ENCODE measurements at regions not wholly inside any gene's neighbourhood (a gene's known extent, or its start where the extent isn't known, plus 50 kb on each side); places are given as distances from the start of the nearest gene placed in this dataset.
A peak's percentile ranks its signal among the peaks of the same experiment; 100 is the strongest.

DNA sequence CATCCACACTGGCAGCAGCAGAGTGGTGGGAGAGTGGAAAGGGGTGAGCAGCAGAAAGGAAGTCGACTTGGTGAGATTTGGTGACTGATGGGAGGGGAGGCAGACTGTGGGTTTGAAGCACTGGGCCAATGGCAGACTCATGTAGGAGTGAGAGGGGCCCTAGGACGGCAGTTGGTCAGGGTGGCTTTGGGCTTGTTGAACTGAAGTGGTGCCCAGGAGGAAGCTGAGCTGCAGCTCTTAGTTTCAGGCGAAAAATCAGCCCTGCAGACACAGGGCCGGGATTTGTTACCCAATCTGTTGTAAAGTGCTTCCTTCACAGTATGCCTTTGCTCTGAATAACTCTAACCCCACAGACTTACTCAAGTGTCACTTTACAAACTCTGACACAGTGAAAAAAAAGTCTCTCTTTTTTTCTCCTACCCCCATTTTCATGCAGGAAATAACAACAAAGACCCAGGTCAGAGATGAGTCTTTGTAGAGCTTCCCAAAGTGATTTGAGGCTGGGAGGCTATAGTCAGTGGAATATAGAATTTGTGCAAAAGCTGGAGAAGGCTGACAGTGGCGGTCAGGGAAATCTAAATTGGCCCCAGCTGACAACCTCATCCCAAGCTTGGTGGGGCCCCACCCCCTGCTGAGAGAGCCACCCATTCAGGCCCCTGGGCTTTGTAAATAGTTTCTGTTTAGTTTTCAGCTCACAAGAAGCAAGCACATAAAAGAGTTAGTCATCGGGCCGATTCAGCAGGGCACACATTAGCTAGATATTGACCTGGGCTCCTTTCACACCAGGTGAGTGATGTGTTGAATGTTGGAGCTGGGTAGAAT, 226.9 kb downstream of the VAPA start:
- Histone ChIP-seq H3K9me3 (ENCODE audit: control insufficient read depth in 2 of 3, insufficient read depth in 1 of 3, low read length in 3 of 3) (no peaks in the 10 kb centered on the region), H3K9ac (ENCODE audit: low read length in 3 of 3) (no peak overlapping the region), H3K4me3 (ENCODE audit: low read length in 3 of 3) (no peak overlapping the region), H3K27ac (ENCODE audit: low read depth in 2 of 2, low read length in 2 of 2) (no peak overlapping the region), H3K4me1 (ENCODE audit: control insufficient read depth in 2 of 3, insufficient read depth in 2 of 3, low read depth in 1 of 3, low read length in 3 of 3) (no peaks in the 10 kb centered on the region), H3K36me3 (ENCODE audit: control insufficient read depth in 2 of 3, insufficient read depth in 3 of 3, low read length in 3 of 3) (no peaks in the 10 kb centered on the region), H3K27me3 (ENCODE audit: control insufficient read depth, insufficient read depth, low read length) (no peaks in the 10 kb centered on the region)
- no peak for FAIRE-seq
- peak in 1 of 5 donors; percentile 9 for DNase-seq
- TF ChIP-seq, protein P1, sequence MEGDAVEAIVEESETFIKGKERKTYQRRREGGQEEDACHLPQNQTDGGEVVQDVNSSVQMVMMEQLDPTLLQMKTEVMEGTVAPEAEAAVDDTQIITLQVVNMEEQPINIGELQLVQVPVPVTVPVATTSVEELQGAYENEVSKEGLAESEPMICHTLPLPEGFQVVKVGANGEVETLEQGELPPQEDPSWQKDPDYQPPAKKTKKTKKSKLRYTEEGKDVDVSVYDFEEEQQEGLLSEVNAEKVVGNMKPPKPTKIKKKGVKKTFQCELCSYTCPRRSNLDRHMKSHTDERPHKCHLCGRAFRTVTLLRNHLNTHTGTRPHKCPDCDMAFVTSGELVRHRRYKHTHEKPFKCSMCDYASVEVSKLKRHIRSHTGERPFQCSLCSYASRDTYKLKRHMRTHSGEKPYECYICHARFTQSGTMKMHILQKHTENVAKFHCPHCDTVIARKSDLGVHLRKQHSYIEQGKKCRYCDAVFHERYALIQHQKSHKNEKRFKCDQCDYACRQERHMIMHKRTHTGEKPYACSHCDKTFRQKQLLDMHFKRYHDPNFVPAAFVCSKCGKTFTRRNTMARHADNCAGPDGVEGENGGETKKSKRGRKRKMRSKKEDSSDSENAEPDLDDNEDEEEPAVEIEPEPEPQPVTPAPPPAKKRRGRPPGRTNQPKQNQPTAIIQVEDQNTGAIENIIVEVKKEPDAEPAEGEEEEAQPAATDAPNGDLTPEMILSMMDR (IDR thresholded peaks at IDR 0.05; ENCODE audit: borderline replicate concordance, extremely low read depth, insufficient read depth) = no peak
- intact Hi-C loops (cut with DNase I) = no loop called here

DNA sequence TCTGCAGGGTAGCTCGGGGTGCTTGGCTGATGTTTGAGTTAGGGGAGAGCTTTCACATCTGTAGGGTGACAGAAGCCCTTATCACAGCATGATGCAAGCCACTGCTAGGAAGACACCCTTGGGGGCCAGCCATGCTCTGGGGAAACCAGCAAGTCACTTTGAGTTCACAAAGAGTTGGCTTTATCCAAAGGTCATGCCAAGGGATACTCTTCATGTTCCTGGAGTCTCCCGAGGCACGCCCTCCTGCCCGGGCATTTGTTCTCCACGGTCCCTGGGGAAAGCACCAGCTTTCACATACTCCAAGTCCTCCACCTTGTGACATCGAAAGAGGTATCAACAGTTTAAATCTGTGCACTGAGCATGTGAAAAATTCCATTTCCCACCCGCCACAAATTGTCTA, 227.7 kb downstream of the VAPA start:
- intact Hi-C loops (cut with DNase I) = no loop called here

DNA sequence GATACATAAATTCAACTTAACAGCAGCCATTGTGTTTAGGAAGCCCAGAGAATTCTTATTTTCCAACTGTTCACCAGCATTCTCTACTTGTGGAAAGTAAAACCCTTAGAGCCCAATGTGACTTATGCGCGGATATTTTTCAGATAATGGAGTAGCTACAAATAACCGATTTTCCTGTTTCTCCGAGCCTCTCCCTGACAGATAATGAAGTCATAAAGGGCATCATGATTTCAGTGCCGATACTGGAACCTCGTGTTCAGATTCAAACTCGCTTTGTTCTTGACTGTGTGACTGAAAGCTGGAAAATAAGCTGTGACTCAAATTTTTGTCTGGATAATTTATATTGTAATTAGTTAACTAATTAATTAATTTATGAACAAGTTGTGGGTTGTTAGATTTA, 228.2 kb downstream of the VAPA start:
- no peak for FAIRE-seq
- H3K27ac ChIP-seq (ENCODE audit: low read depth in 2 of 2, low read length in 2 of 2) = no peak overlapping the region

More for the DNA sequence above, 227.7 kb downstream of the VAPA start:
- no peaks in the 10 kb centered on the region for H3K36me3 ChIP-seq (ENCODE audit: control insufficient read depth in 2 of 3, insufficient read depth in 3 of 3, low read length in 3 of 3)
- H3K9ac ChIP-seq (ENCODE audit: low read length in 3 of 3) = no peak overlapping the region
- DNase-seq (no peak), FAIRE-seq (no peak)
- TF ChIP-seq, protein P1 (IDR thresholded peaks at IDR 0.05; ENCODE audit: borderline replicate concordance, extremely low read depth, insufficient read depth) = no peak
- no peak overlapping the region for H3K27ac ChIP-seq (ENCODE audit: low read depth in 2 of 2, low read length in 2 of 2)
- no peaks in the 10 kb centered on the region for H3K9me3 ChIP-seq (ENCODE audit: control insufficient read depth in 2 of 3, insufficient read depth in 1 of 3, low read length in 3 of 3)
- H3K4me3 ChIP-seq (ENCODE audit: low read length in 3 of 3) = no peak overlapping the region
- no peaks in the 10 kb centered on the region for H3K27me3 ChIP-seq (ENCODE audit: control insufficient read depth, insufficient read depth, low read length)
- H3K4me1 ChIP-seq (ENCODE audit: control insufficient read depth in 2 of 3, insufficient read depth in 2 of 3, low read depth in 1 of 3, low read length in 3 of 3) = no peaks in the 10 kb centered on the region

More for the DNA sequence above, 228.2 kb downstream of the VAPA start:
- intact Hi-C loops (cut with DNase I) = no loop called here
- Histone ChIP-seq H3K4me1 (ENCODE audit: control insufficient read depth in 2 of 3, insufficient read depth in 2 of 3, low read depth in 1 of 3, low read length in 3 of 3) (no peaks in the 10 kb centered on the region), H3K9ac (ENCODE audit: low read length in 3 of 3) (no peak overlapping the region), H3K27me3 (ENCODE audit: control insufficient read depth, insufficient read depth, low read length) (no peaks in the 10 kb centered on the region), H3K4me3 (ENCODE audit: low read length in 3 of 3) (no peak overlapping the region), H3K9me3 (ENCODE audit: control insufficient read depth in 2 of 3, insufficient read depth in 1 of 3, low read length in 3 of 3) (no peaks in the 10 kb centered on the region), H3K36me3 (ENCODE audit: control insufficient read depth in 2 of 3, insufficient read depth in 3 of 3, low read length in 3 of 3) (no peaks in the 10 kb centered on the region)
- TF ChIP-seq, protein P1 (IDR thresholded peaks at IDR 0.05; ENCODE audit: borderline replicate concordance, extremely low read depth, insufficient read depth) = no peak
- DNase-seq = no peak

Data from kidney (tissue), 13 donors.